Glutamatergic neuron (in vitro differentiated cells): ENCODE measurements at regions not wholly inside any gene's neighbourhood (a gene's known extent, or its start where the extent isn't known, plus 50 kb on each side); places are given as distances from the start of the nearest gene placed in this dataset.
"Not testable (repeated sequence)": the region's sequence is repeated elsewhere in the genome, so short reads cannot be mapped to it uniquely, and the experiment has no call there.

Source experiments
- DNase-seq: peaks from one replicate; pipeline ENCODE4 v3.0.0; 2022
- H3K27ac Mint-ChIP-seq: one replicate; pipeline ENCODE4 v1.8.0; 2020; ENCODE audit warnings: mild to moderate bottlenecking, mixed read lengths, inconsistent platforms; ENCODE audit not compliant: unreplicated experiment
- H3K27me3 Mint-ChIP-seq: one replicate; pipeline ENCODE4 v1.8.0; 2020; ENCODE audit warnings: mild to moderate bottlenecking, moderate library complexity, mixed read lengths, inconsistent platforms; ENCODE audit not compliant: unreplicated experiment
- H3K36me3 Mint-ChIP-seq: one replicate; pipeline ENCODE4 v1.8.0; 2020; ENCODE audit warnings: mild to moderate bottlenecking, mixed read lengths, inconsistent platforms; ENCODE audit not compliant: unreplicated experiment
- H3K4me1 Mint-ChIP-seq: one replicate; pipeline ENCODE4 v1.8.0; 2020; ENCODE audit warnings: mild to moderate bottlenecking, low read depth, mixed read lengths, inconsistent platforms; ENCODE audit not compliant: unreplicated experiment
- H3K4me3 Mint-ChIP-seq: one replicate; pipeline ENCODE4 v1.8.0; 2020; ENCODE audit warnings: mild to moderate bottlenecking, mixed read lengths, inconsistent platforms; ENCODE audit not compliant: unreplicated experiment
- H3K9me3 Mint-ChIP-seq: one replicate; pipeline ENCODE4 v1.8.0; 2020; ENCODE audit warnings: mild to moderate bottlenecking, moderate library complexity, mixed read lengths, inconsistent platforms; ENCODE audit not compliant: unreplicated experiment
- CTCF ChIP-seq: fragments of 200-600 bp; sonication (generic); IDR thresholded peaks from one replicate; pipeline ENCODE4 v1.5.0; 2021; ENCODE audit not compliant: partially characterized antibody, unreplicated experiment

DNA sequence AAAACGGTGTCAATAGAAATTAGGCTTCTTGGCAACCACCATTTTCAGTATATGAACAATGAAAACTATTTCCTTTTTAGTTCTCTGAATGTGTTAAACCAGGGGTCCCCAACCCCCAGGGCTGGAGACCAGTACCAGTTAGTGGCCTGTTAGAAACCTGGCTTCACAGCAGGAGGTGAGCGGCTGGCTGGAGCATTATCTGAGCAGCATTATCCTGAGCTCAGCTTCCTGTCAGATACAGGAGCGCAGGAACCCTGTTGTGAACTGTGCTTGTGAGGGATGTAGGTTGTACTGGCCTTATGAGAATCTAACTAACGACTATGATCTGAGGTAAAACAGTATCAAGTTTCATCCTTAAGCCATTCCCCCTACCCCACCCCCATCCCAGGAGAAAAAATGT lies 328.7 kb downstream of the ZBBX start:
- no peaks in the 10 kb centered on the region for H3K4me1 Mint-ChIP-seq
- DNase-seq, result peak; percentile 13
- H3K27ac Mint-ChIP-seq, result no peak overlapping the region
- H3K9me3 Mint-ChIP-seq, result no peaks in the 10 kb centered on the region
- no peak for TF ChIP-seq CTCF
- no peak overlapping the region for H3K4me3 Mint-ChIP-seq
- no peaks in the 10 kb centered on the region for H3K36me3 Mint-ChIP-seq
- no peaks in the 10 kb centered on the region for H3K27me3 Mint-ChIP-seq

DNA sequence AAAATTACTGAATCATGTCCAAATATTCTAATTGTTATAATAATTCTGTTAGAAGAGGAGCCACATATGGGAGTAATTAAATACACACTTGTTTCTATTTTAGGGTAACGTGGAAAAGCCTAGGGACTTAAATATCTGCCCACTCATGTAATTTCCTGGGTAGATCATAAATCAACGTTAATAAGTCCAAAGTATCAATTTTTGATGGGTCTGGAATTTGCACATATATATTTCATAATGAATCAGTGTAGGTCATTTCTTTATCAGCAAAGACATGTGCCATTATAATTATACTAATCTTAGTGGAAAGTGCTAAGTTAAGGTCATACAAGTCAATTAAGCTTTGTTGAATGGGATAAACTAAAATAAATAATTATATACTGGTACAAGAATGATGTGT lies 346.2 kb downstream of the ZBBX start:
- no peak overlapping the region for H3K4me3 Mint-ChIP-seq
- H3K27ac Mint-ChIP-seq, result no peak overlapping the region
- no peak for DNase-seq
- H3K4me1 Mint-ChIP-seq, result peaks cover 14% of the 10 kb centered on the region
- H3K9me3 Mint-ChIP-seq, result no peaks in the 10 kb centered on the region
- TF ChIP-seq CTCF, result no peak
- H3K27me3 Mint-ChIP-seq, result no peaks in the 10 kb centered on the region
- no peaks in the 10 kb centered on the region for H3K36me3 Mint-ChIP-seq

DNA sequence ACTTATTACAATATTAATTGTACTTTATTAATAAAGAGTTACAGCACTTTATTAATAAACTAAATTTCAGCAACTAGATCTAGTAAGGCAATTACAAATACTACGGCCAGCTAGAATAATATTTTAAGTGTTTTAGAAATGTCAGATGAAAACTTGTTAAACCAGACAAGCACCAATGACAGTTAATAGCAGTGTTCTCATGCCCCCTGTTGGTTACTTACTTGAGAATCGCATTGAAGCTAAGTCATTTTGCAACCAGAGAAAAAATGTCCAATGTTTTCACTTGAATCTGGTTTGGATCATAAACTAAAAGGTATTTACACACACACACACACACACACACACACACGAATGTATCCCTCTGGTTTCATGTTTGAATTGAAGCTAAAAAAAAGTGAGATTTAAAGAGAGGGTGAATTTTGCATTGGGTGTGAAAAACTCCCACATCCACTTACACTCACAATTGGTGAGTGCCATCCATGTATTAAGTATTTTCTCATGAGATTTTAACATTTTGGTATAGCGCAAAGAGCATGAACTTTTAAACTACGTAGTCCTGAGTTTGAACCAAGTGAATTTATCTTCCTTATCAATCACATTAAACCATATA lies 347.7 kb downstream of the ZBBX start:
- no peak overlapping the region for H3K27ac Mint-ChIP-seq
- H3K27me3 Mint-ChIP-seq, result no peaks in the 10 kb centered on the region
- H3K4me3 Mint-ChIP-seq, result no peak overlapping the region
- DNase-seq, result no peak
- no peaks in the 10 kb centered on the region for H3K36me3 Mint-ChIP-seq
- no peaks in the 10 kb centered on the region for H3K9me3 Mint-ChIP-seq
- TF ChIP-seq CTCF, result peak; percentile 47
- H3K4me1 Mint-ChIP-seq, result peaks cover 15% of the 10 kb centered on the region

- DNase-seq, result no peak
- peaks cover 15% of the 10 kb centered on the region for H3K4me1 Mint-ChIP-seq
- H3K27me3 Mint-ChIP-seq, result no peaks in the 10 kb centered on the region
- no peaks in the 10 kb centered on the region for H3K9me3 Mint-ChIP-seq
- H3K27ac Mint-ChIP-seq, result no peak overlapping the region
- no peak for TF ChIP-seq CTCF
- H3K36me3 Mint-ChIP-seq, result no peaks in the 10 kb centered on the region
- H3K4me3 Mint-ChIP-seq, result no peak overlapping the region
Measured at GRCh38 chr3:167031364-167032049, 348.6 kb downstream of the ZBBX start.

- no peaks in the 10 kb centered on the region for H3K9me3 Mint-ChIP-seq
- H3K27me3 Mint-ChIP-seq, result no peaks in the 10 kb centered on the region
- no peaks in the 10 kb centered on the region for H3K36me3 Mint-ChIP-seq
- H3K4me1 Mint-ChIP-seq, result peaks cover 15% of the 10 kb centered on the region
- DNase-seq, result no peak
- H3K4me3 Mint-ChIP-seq, result peak overlapping the region; percentile 33
- no peak for TF ChIP-seq CTCF
- peak overlapping the region; percentile 76 for H3K27ac Mint-ChIP-seq
Measured at GRCh38 chr3:167030082-167030725, 349.9 kb downstream of the ZBBX start.

- not testable (repeated sequence) for H3K27me3 Mint-ChIP-seq, H3K9me3 Mint-ChIP-seq, DNase-seq, H3K4me1 Mint-ChIP-seq, H3K36me3 Mint-ChIP-seq, H3K4me3 Mint-ChIP-seq, H3K27ac Mint-ChIP-seq
Measured at GRCh38 chr3:167019503-167019902, 360.6 kb downstream of the ZBBX start.

- H3K4me3 Mint-ChIP-seq, H3K27me3 Mint-ChIP-seq, H3K36me3 Mint-ChIP-seq, H3K4me1 Mint-ChIP-seq, H3K27ac Mint-ChIP-seq, H3K9me3 Mint-ChIP-seq: not testable (repeated sequence)
- peak; percentile 35 for DNase-seq
Measured at GRCh38 chr3:167018591-167019111, 361.4 kb downstream of the ZBBX start.
